ENCODE measurements at regions not wholly inside any gene's neighbourhood (a gene's known extent, or its start where the extent isn't known, plus 50 kb on each side); places are given as distances from the start of the nearest gene placed in this dataset.
"Not testable (repeated sequence)": the region's sequence is repeated elsewhere in the genome, so short reads cannot be mapped to it uniquely, and the experiment has no call there.

DNA sequence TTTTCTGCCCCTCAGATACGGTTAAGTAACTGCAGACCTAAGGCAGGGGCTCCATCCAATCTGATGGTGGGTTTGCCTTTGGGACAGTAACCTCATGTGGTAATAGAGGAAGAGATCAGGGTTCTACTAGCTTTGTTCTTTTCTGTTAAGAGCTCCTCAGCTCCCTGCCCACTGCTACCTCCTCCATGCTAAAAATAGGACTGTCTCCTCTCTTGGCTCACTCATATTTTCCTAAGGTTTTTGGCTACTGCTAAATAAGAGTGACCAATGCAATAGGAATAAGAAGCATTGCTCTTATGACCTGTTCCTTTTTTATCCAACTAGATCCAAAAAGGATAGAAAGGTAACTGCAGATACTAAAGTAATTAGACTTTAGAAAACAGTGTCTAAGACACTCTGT is 99.6 kb downstream of the THSD1 start:
- TF ChIP-seq, protein P1, sequence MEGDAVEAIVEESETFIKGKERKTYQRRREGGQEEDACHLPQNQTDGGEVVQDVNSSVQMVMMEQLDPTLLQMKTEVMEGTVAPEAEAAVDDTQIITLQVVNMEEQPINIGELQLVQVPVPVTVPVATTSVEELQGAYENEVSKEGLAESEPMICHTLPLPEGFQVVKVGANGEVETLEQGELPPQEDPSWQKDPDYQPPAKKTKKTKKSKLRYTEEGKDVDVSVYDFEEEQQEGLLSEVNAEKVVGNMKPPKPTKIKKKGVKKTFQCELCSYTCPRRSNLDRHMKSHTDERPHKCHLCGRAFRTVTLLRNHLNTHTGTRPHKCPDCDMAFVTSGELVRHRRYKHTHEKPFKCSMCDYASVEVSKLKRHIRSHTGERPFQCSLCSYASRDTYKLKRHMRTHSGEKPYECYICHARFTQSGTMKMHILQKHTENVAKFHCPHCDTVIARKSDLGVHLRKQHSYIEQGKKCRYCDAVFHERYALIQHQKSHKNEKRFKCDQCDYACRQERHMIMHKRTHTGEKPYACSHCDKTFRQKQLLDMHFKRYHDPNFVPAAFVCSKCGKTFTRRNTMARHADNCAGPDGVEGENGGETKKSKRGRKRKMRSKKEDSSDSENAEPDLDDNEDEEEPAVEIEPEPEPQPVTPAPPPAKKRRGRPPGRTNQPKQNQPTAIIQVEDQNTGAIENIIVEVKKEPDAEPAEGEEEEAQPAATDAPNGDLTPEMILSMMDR (IDR thresholded peaks at IDR 0.05 in 4 of 5, conservative IDR thresholded peaks at IDR 0.05 in 1 of 5), result not testable (repeated sequence)
- TF ChIP-seq POLR2A (IDR thresholded peaks at IDR 0.05), result not testable (repeated sequence)

All from gastrocnemius medialis (tissue), 4 donors.